CD4-positive, alpha-beta T cell treated with Interferon alpha-2 for 1 hour (primary cell): ENCODE measurements at regions not wholly inside any gene's neighbourhood (a gene's known extent, or its start where the extent isn't known, plus 50 kb on each side); places are given as distances from the start of the nearest gene placed in this dataset.
"Not testable (repeated sequence)": the region's sequence is repeated elsewhere in the genome, so short reads cannot be mapped to it uniquely, and the experiment has no call there.

Source experiments
- DNase-seq, 2 donors: peaks; one replicate each; pipeline ENCODE4 v3.0.0-alpha.2; 2020 to 2022

GRCh38 chr11:92024788-92025187 is 199.8 kb upstream of the FAT3 start:
- no peak for DNase-seq

- DNase-seq: no peak
These were observed 202.1 kb upstream of the FAT3 start for GRCh38 chr11:92022499-92022898.

GRCh38 chr11:92018332-92018731 is 206.3 kb upstream of the FAT3 start:
- DNase-seq: no peak

GRCh38 chr11:92008249-92008648 is 216.4 kb upstream of the FAT3 start:
- no peak for DNase-seq

- DNase-seq: no peak
These were observed 222.1 kb upstream of the FAT3 start for GRCh38 chr11:92002568-92002967.

GRCh38 chr11:91998481-91998880 is 226.1 kb upstream of the FAT3 start:
- no peak for DNase-seq

- DNase-seq: no peak
These were observed 227.4 kb upstream of the FAT3 start for GRCh38 chr11:91997226-91997625.

- no peak for DNase-seq
These were observed 228.1 kb upstream of the FAT3 start for GRCh38 chr11:91996526-91996925.

GRCh38 chr11:91988443-91988842 is 236.2 kb upstream of the FAT3 start:
- not testable (repeated sequence) for DNase-seq

- DNase-seq: no peak
These were observed 238.4 kb upstream of the FAT3 start for GRCh38 chr11:91986218-91986617.

GRCh38 chr11:91984033-91984584 is 240.5 kb upstream of the FAT3 start:
- no peak for DNase-seq

- DNase-seq: no peak
These were observed 242.6 kb upstream of the FAT3 start for GRCh38 chr11:91981995-91982394.

- no peak for DNase-seq
These were observed 244.8 kb upstream of the FAT3 start for GRCh38 chr11:91979775-91980174.

GRCh38 chr11:91978747-91979146 is 245.9 kb upstream of the FAT3 start:
- DNase-seq: no peak

- DNase-seq: no peak
These were observed 251.9 kb upstream of the FAT3 start for GRCh38 chr11:91972665-91973266.

- no peak for DNase-seq
These were observed 254.0 kb upstream of the FAT3 start for GRCh38 chr11:91970624-91971023.

GRCh38 chr11:91969486-91969885 is 255.1 kb upstream of the FAT3 start:
- no peak for DNase-seq

GRCh38 chr11:91967691-91968045 is 256.9 kb upstream of the FAT3 start:
- no peak for DNase-seq

GRCh38 chr11:91967026-91967690 is 257.5 kb upstream of the FAT3 start:
- no peak for DNase-seq

- no peak for DNase-seq
These were observed 258.2 kb upstream of the FAT3 start for GRCh38 chr11:91966368-91966767.

- no peak for DNase-seq
These were observed 263.8 kb upstream of the FAT3 start for GRCh38 chr11:91960770-91961169.

- no peak for DNase-seq
These were observed 265.2 kb upstream of the FAT3 start for GRCh38 chr11:91959411-91959810.

- DNase-seq: no peak
These were observed 267.9 kb upstream of the FAT3 start for GRCh38 chr11:91956711-91957110.

GRCh38 chr11:91955206-91955605 is 269.4 kb upstream of the FAT3 start:
- DNase-seq: no peak

GRCh38 chr11:91952056-91952455 is 272.6 kb upstream of the FAT3 start:
- no peak for DNase-seq
